NT2/D1 (cell line): ENCODE measurements at regions not wholly inside any gene's neighbourhood (a gene's known extent, or its start where the extent isn't known, plus 50 kb on each side); places are given as distances from the start of the nearest gene placed in this dataset.

Experiments used
- SUZ12 ChIP-seq: IDR thresholded peaks from 2 replicates; pipeline ENCODE4 v1.6.1; 2011; ENCODE audit not compliant: insufficient read length, insufficient read depth; ENCODE audit errors: extremely low read depth
- YY1 ChIP-seq: IDR thresholded peaks from 2 replicates; pipeline ENCODE4 v1.6.1; 2011; ENCODE audit not compliant: insufficient read length, insufficient read depth
- ZNF274 ChIP-seq: IDR thresholded peaks from 2 replicates; pipeline ENCODE4 v1.6.1; 2011; ENCODE audit warnings: mild to moderate bottlenecking, low read depth, low read length

- TF ChIP-seq ZNF274 (no peak), YY1 (no peak), SUZ12 (no peak)
Measured at GRCh38 chr2:15704086-15704787, 112.6 kb downstream of the DDX1 start.
